Skin epidermis (tissue), 12 donors: ENCODE measurements at regions not wholly inside any gene's neighbourhood (a gene's known extent, or its start where the extent isn't known, plus 50 kb on each side); places are given as distances from the start of the nearest gene placed in this dataset.
"Not testable (repeated sequence)": the region's sequence is repeated elsewhere in the genome, so short reads cannot be mapped to it uniquely, and the experiment has no call there.

ENCODE experiments used
- H3K27ac ChIP-seq, 21 experiments: fragments of 200-600 bp; sonication (generic) in 11 of 21; one replicate each; pipeline ENCODE4 v1.5.0; 2020; ENCODE audit warnings: mild to moderate bottlenecking in 3 of 21, inconsistent platforms in 2 of 21, moderate library complexity in 2 of 21
- H3K4me3 ChIP-seq, 7 experiments: fragments of 200-600 bp; sonication (generic) in 2 of 7; one replicate each; pipeline ENCODE4 v1.5.0; 2020; ENCODE audit warnings: inconsistent platforms in 2 of 7, mild to moderate bottlenecking in 2 of 7, moderate library complexity in 1 of 7

DNA sequence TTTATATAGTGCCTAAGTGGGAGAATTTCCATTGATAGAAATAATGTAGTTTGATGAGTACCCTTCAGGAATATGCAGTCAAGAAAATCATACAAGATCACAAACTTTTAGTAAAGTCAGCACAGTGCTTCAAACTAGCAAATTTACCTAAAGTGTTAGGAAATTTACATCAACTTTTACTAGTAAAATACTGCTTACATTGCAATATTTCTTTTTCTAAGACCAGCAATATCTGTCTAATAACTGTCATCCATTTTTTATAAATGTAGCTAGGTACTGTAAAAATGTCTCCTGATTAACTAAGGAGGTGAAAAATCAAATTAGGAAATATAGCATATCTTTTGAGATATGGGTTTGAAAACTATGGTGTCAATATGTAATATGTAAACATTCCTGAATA lies 405.4 kb downstream of the MDFIC start:
- Histone ChIP-seq H3K4me3 (no peak overlapping the region), H3K27ac (no peak overlapping the region)

DNA sequence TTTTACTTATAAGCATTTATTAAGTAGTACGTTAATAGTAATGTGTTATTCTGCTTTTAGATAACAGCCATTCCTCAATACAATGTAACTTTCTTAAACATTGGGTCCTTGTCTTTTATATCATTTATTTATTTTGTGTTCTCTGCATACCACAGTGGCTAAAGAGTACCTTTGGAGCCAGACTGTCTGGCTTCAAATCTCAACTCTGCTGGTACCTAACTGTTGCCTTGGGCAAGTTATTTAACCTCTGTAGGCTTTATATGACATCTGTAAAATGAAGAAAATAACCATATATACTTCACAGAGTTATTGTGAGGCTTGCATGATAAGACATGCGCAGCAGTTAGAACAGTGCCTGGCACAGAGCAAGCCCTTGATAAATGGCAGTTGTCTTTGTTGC lies 397.6 kb downstream of the MDFIC start:
- H3K27ac ChIP-seq = no peak overlapping the region
- no peak overlapping the region for H3K4me3 ChIP-seq

DNA sequence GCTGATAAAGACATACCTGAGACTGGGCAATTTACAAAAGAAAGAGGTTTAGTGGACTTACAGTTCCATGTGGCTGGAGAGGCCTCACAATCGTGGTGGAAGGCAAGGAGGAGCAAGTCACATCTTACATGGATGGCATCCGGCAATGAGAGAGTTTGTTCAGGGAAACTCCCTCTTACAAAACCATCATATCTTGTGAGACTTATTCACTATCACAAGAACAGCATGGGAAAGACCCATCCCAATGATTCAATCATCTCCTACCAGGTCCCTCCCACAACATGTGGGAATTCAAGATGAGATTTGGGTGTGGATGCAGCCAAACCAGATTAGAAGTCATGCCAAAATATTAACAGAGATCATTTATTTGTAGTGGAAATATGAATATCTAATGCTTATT lies 388.4 kb downstream of the MDFIC start:
- not testable (repeated sequence) for H3K4me3 ChIP-seq, H3K27ac ChIP-seq

DNA sequence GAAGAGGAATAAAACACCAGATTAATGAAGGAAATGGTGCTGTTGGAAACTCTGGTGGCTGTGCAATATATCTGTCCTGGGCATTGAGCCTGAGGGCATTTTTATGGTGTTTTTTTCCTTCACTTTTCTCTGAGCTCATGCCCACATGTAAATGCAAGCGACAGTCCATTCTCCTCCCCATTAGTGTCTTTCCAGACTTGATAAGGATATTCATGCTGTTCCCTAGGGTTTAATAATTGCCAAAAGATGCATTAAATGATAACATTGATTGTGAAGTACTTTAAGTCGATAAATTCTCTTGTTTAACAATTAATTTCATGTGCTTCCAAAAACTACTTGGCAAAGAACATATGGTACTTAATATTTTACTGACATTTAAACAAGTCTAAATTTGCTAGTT lies 384.7 kb downstream of the MDFIC start:
- H3K27ac ChIP-seq = no peak overlapping the region
- H3K4me3 ChIP-seq = no peak overlapping the region

DNA sequence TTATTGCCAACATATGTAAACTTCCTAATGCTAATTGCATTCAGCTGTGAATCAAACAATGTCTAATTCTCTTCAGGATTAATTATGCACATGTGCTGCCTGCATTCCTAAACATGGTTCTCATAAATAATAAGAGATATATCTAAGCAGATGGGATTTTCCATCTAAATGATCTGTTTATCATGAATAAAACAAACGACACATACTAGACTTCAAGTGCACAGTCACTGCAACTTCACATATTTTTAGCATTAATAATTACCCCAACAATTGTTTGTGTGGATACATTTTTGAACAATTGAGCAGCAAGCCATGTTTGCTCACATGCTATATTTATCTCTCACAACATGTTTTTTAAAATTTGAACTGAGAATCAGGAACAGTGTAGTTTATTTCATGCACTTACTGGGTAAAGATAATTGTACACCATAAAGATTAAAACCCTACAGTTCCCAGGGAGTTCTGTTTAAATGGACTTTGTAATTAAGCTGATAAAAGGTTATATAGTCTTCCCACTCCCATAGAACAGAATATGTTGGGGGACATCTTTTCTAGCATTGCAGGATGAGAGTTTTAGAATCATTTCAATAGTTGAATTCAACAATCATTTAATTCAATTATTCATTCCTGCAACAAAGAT lies 378.5 kb downstream of the MDFIC start:
- H3K4me3 ChIP-seq = no peak overlapping the region

DNA sequence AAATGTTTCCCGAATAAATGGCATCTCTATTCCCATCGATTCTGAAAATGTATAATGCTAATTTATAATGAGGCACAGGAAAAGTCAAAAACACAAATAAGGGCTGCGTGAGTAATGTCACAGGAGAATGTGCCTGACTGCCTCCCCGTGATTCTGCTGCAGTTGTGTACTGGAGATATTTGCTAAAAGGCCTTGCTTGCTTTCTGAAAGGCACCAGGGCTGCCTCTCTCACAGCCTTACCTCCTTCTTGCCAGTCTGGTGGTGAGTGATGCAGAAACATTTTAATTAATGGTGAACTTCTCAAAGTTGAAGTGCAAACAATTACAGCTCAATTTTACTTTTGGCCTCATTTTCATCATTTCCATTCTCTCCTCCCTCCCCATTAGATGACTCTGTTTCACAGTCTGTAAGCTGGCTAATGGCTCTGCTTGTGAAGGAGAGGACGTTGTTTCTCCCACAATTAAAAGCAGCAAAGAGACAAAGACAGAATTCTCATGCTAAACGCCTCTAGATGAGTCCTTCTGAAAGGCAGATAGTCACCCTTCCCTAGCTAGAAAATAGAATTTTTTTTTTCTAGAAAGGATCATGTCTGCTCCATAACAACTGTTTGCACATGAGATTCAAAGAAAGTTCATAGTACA lies 377.6 kb downstream of the MDFIC start:
- H3K4me3 ChIP-seq = no peak overlapping the region
- H3K27ac ChIP-seq = peak overlapping the region in 1 of 21 experiments; percentile 12

More for the DNA sequence above, 378.5 kb downstream of the MDFIC start:
- peak overlapping the region in 2 of 21 experiments; percentile 6 to 12 for H3K27ac ChIP-seq

DNA sequence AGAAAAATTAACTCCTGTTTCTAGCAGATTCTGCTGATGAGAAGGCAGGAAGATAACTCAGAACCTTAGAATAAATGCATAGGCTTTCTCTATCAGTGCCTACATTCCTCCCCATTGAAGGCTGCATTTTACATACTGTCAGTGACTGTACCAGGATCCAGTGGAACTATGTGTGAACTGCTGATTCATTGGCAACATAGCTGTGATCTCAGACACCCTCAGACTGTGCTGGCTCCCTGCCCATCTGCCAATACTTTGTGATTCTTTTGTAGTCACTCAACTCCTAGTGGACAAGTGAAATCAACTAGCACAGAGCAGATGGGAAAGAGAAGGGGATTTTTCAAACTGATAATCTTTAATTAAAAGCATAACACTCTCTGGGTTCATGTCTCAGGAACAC lies 375.8 kb downstream of the MDFIC start:
- Histone ChIP-seq H3K27ac (no peak overlapping the region), H3K4me3 (no peak overlapping the region)

DNA sequence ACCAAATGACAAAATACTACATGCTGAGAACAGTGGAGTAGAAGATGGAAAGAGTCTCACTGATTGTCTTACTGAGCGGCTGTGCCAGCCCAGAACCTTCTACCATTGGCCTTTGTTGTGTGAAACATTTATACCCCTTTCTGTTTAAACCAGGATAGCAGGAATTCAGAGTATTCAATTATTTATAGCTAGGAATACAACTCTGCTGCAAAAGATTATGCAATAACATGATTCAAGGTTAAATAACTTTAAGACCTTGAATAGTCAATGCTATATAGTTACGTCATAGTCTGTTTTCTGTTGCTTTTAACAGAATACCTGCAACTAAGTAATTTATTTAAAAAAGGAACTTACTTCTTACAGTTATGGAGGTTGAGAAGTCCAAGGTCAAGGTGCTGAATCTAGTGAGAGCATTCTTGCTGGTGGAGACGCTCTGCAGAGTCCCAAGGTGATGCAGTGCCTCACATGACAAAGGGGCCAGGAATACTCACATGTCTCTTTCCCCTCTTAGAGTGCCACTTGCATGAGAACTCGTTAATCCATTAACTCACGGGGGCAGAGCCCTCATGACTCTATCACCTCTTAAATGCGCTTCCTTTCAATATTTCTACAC lies 371.8 kb downstream of the MDFIC start:
- Histone ChIP-seq H3K27ac (no peak overlapping the region), H3K4me3 (no peak overlapping the region)

DNA sequence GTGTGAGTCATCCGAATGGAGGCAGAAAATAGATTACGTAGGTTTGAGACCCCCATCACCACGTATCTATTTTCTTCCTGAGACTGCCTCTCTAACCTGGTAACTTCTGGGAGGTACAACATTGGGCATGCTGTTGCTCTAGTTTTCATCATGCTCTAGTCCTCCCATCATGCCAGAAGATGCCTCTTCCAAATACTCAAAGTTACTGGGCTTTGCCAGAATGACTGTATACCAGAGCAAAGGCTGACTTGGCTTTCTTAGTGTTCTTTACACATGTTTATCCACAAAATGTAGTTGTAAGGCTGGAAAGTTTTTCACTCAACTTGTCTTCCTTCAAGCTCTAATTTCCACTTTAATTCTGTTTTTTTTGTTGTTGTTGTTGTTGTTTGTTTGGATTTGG lies 370.5 kb downstream of the MDFIC start:
- H3K27ac ChIP-seq = no peak overlapping the region
- H3K4me3 ChIP-seq = no peak overlapping the region

DNA sequence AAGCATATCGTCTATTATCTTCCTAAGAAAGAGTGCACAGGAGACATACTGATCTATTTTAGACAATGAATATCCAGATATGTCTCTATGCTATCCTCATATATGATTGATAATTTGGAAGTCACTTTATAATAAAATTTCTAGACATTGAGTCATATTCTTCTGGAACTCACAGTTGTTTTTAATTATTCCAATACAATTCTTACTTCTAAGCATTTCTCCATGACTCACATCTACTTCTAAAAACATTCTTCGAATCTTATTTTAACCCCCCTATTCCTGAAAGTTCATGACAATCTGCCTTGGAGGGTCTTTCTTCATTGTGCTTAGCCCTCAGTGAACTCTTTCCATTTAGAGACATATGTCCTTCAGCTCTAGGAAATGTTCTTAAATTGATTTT lies 368.1 kb downstream of the MDFIC start:
- Histone ChIP-seq H3K4me3 (no peak overlapping the region), H3K27ac (no peak overlapping the region)

DNA sequence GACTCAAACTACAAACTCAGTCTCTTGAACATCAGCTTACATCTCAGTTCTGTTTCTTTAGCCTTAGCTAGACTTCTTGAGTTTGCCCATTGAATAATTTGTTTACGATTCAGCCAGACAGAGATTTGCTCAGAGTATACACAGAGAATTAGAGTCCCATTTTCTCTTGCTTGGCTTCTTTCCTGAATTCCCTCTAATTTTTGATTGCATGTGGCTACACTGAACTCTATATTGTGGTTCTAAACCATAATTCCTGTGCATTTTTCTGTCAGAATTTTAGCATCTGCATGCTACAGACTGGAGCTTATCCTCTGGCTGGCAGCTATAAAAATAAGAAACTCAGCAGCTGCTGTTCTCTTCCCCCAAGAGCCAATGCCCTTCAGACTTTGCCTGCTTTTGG lies 354.9 kb downstream of the MDFIC start:
- Histone ChIP-seq H3K27ac (no peak overlapping the region), H3K4me3 (no peak overlapping the region)

DNA sequence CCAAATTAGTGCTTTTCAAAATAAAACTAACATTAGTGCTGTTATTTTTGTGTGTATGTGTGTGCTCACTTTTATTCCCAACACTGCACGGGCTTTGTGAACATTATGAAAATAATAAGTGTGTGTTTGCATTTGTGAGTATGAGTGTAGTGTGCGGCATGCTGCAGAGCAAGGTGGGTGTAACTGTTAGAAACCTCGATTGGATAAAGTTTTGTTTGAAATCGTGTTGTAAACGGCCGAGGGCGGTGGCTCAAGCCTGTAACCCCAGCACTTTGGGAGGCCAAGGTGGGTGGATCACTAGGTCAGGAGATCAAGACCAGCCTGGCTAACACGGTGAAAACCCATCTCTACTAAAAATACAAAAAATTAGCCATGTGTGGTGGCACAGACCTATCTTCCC lies 352.0 kb downstream of the MDFIC start:
- H3K4me3 ChIP-seq, H3K27ac ChIP-seq: not testable (repeated sequence)

DNA sequence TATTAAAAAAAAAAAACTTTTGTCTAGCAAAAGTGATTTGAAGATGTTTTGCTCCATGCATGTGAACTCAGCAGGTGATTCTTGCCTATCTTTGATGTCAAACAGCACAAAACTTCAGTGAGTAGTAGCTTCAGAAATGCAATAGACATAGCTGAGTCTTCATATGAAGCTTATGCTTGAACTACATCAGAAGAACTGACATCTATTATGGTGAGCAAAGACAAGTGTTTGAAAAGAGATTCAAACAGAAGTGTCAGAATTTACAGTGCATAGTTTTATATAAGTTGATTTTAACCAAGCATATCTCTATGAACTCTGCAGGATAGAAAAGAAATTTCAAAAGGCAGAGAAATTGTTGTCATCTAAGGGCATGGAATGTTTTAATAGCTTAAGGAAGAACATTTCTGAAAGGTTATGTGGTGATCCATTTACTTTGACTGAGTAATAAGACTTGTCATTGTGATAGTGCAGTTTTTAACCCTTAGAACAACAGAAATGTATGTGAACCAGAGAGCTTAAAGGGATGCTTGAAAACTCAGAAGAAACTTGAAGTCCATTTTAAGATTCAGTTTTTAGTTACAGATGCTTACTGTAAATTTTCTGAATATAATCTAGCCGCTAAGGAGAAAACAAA lies 351.4 kb downstream of the MDFIC start:
- no peak overlapping the region for H3K27ac ChIP-seq
- no peak overlapping the region for H3K4me3 ChIP-seq

DNA sequence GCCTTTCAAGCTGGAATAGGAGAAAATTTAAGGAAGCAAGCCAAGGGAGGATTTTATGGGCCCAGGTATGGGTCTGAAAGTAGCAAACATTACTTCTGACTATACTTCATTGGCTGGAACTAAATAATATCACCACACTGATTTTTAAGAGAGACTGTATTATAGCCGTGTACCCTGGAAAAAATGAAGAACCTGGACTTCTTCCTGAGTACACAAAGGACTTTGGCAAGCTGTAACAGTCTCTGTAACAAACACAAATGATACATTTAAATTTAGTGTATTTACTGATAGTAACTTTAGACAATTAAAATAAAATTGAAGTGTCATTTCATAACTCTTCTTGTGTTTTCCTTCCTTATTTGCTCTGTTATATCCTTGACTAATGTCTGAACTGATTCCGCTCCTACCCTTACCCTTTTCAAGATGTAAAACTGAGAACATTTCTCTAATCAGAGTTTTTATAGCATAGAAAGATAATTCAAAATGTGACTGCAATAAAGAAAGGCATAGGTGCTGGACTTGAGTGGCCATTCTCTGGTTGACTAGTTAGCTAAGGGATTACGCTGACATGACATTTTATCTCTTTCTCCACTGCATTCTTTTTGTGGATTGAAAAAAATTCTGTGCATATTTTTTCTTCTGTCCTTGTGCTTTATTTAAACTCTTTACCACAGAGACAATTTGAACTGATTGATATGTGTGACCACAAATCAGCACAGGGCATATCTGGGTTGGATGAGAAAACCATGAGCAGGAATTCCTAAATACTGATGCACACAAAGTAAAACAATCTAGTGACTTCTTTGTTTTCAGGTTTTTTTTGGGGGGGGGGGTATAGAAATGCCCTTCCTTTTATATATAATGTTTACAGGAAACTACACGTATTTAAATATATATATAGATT lies 349.7 kb downstream of the MDFIC start:
- no peak overlapping the region for H3K27ac ChIP-seq
- no peak overlapping the region for H3K4me3 ChIP-seq

DNA sequence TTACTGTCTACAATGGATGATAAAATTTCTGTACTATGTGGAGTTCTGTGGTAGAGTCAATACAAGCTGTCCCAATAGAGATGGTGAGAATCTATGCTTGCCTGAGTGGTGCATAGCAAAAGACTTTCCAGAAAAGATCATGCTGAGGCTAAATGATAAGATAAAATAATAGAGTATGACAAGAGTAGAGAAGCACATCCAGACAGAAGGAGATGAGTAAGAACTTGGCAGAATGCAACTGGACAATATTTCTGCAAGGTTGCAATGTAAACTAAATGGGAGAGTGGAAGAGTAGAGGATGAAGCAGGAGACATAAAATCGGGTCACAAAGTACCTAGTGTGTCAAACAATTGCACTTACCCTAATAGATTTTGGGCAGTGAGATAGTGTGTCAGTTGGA lies 347.6 kb downstream of the MDFIC start:
- no peak overlapping the region for H3K27ac ChIP-seq
- H3K4me3 ChIP-seq = no peak overlapping the region

DNA sequence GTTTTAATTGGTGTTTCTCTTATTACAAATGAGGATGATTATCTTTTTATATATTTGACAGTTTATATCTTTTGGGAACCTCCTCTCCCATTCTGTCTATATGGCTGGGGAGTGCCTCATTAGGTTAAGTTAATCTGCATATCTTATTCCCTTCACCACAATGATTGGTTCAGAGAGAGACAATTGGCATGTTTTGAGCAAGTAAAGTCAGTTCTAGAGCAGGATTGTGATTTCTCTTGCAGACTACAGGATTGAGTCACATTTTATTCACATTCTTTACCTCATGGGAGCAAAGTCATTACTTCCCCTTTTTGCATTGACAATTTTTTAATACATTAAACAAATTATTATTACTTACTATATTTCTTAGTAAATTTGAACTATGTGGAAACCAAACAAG lies 345.6 kb downstream of the MDFIC start:
- Histone ChIP-seq H3K4me3 (no peak overlapping the region), H3K27ac (no peak overlapping the region)

DNA sequence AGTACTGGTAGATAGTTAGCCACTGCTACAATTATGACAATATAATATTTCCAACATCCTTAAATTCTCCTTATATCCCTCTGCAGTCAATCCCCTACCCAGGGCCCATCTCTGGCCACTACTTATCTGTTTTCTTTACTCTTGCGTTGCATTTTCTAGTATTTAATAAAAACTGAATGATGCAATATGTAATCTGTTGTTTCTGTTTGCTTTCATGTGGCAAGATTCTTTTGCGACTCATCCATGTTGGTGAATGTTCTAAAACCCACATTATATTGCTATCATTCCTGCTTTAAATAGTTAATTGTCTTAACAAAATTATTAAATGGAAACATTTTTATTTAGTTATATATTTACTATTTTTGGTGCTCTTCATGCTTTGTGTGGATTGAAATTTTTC lies 338.5 kb downstream of the MDFIC start:
- Histone ChIP-seq H3K27ac (no peak overlapping the region), H3K4me3 (no peak overlapping the region)

DNA sequence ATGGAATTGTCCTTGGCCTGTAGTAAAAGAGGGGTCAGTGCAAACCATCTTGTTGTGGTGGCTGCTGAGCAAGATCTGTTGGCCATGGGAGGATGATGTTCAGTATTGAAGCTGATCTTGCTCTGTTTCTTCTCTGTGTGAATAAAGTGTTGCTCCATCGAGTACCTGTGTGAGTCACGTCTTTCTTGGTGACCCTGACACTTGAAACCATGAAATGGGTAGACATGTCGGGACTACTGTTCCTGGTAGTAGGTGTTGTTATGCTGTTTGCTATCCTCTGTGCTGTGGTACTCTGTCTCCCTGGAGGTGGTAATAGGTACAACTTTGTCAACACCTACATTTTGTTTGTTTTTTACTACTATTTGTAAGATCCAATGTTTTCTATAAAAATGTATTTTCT lies 330.6 kb downstream of the MDFIC start:
- Histone ChIP-seq H3K27ac (no peak overlapping the region), H3K4me3 (no peak overlapping the region)

DNA sequence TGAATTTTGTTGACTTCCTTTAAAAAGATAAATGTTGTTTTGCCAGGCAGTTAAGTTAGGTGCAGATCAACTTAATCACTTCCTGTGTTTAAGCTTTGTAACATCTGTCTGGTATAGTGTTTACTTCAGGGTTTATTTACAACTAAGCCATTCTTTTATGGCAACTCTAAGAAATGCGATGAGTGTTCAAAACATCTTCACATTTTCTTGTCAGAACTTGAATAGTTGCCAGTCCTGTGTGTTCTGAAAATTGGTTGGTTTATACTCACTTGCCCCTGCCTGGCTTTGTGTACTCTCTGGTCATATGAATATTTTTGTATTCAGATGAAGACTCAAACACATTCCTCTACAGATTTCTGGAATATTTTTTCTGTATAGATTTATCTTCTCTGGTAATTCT lies 327.2 kb downstream of the MDFIC start:
- Histone ChIP-seq H3K4me3 (no peak overlapping the region), H3K27ac (no peak overlapping the region)

DNA sequence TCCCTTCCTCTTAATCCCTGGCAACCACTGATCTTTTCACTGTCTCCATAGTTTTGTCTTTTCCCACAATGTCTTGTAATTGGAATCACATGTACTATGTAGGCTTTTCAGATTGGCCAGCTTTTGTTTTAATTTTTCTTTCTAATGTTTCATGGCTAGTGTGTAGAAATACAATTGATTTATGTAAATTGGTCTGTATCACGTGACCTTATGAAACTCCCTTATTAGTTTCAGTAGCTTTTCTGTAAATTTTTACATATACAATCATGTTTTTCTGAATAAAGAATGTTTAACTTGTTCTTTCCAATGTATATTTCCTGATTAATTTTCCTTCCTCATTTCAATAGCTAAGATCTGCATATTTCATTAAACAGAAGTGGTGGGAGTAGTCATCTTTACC lies 319.3 kb downstream of the MDFIC start:
- H3K4me3 ChIP-seq = no peak overlapping the region

More for the DNA sequence above, 319.3 kb downstream of the MDFIC start:
- H3K27ac ChIP-seq = no peak overlapping the region
